ENCODE measurements at regions not wholly inside any gene's neighbourhood (a gene's known extent, or its start where the extent isn't known, plus 50 kb on each side); places are given as distances from the start of the nearest gene placed in this dataset.

GRCh38 chr5:29853711-29854220 lies 1339.7 kb upstream of the CDH6 start:
- TF ChIP-seq ZFP30 (CRISPR knock-in tag; IDR thresholded peaks at IDR 0.05) (no peak), PPARA (CRISPR knock-in tag; IDR thresholded peaks at IDR 0.05; ENCODE audit: borderline replicate concordance) (no peak), ZFP3 (CRISPR knock-in tag; IDR thresholded peaks at IDR 0.05) (no peak), CREB5 (CRISPR knock-in tag; IDR thresholded peaks at IDR 0.05; ENCODE audit: low read depth) (no peak), PATZ1 (CRISPR knock-in tag; IDR thresholded peaks at IDR 0.05; ENCODE audit: borderline replicate concordance) (no peak), CSDC2 (CRISPR knock-in tag; IDR thresholded peaks at IDR 0.05) (no peak), ZC3H10 (CRISPR knock-in tag; IDR thresholded peaks at IDR 0.05) (no peak)

Data from SK-N-SH treated with all-trans-retinoic acid at 6 μM for 48 hours (cell line).